CD4-positive, alpha-beta memory T cell (primary cell): ENCODE measurements at regions not wholly inside any gene's neighbourhood (a gene's known extent, or its start where the extent isn't known, plus 50 kb on each side); places are given as distances from the start of the nearest gene placed in this dataset.

ENCODE experiments used
- CTCF ChIA-PET: fragments of 350-600 bp; sonication (Branson Sonifier 250); formaldehyde crosslinking; loops from one replicate; lab custom pipeline; 2021; ENCODE audit warnings: inconsistent platforms; ENCODE audit not compliant: partially characterized antibody; lab: Charles Lee
- POLR2A ChIA-PET: fragments of 350-600 bp; sonication (Branson Sonifier 250); formaldehyde crosslinking; loops from one replicate; lab custom pipeline; 2021; ENCODE audit not compliant: partially characterized antibody; lab: Charles Lee
- DNase-seq, 5 donors: peaks; one replicate each; pipeline versions ENCODE4 v3.0.0 to v3.0.0-alpha.2; 2020 to 2022; ENCODE audit warnings: mixed read lengths in 1 of 5
- H3K27ac ChIP-seq: one replicate; pipeline ENCODE4 v1.7.0; 2013; ENCODE audit warnings: low read depth, low read length
- H3K27me3 ChIP-seq: 2 replicates; pipeline ENCODE4 v1.7.0; 2013; ENCODE audit warnings: mild to moderate bottlenecking, low read length, moderate library complexity; ENCODE audit not compliant: insufficient read depth
- H3K36me3 ChIP-seq: 2 replicates; pipeline ENCODE4 v1.7.0; 2013; ENCODE audit warnings: mild to moderate bottlenecking, low read length, moderate library complexity; ENCODE audit not compliant: insufficient read depth
- H3K4me1 ChIP-seq: 2 replicates; pipeline ENCODE4 v1.7.0; 2013; ENCODE audit warnings: mild to moderate bottlenecking, low read length, moderate library complexity; ENCODE audit not compliant: insufficient read depth
- H3K4me3 ChIP-seq, 2 donors: one replicate each; pipeline ENCODE4 v1.7.0; 2013; ENCODE audit warnings: low read length in 2 of 2, mild to moderate bottlenecking in 1 of 2
- H3K9me3 ChIP-seq, 2 donors: one replicate each; pipeline ENCODE4 v1.7.0; 2013; ENCODE audit warnings: low read length in 2 of 2, control low read depth in 1 of 2; ENCODE audit not compliant: control insufficient read depth in 1 of 2
- H3K27ac Mint-ChIP-seq, 7 donors: one replicate each; pipeline ENCODE4 v1.8.0; 2020 to 2021; ENCODE audit warnings: mixed read lengths in 7 of 7, mild to moderate bottlenecking in 6 of 7, inconsistent platforms in 3 of 7, moderate library complexity in 3 of 7
- H3K27me3 Mint-ChIP-seq, 2 donors: one replicate each; pipeline ENCODE4 v1.8.0; 2020 to 2021; ENCODE audit warnings: mixed read lengths in 2 of 2
- H3K36me3 Mint-ChIP-seq, 2 donors: one replicate each; pipeline ENCODE4 v1.8.0; 2020 to 2021; ENCODE audit warnings: mixed read lengths in 2 of 2, inconsistent platforms in 1 of 2, mild to moderate bottlenecking in 1 of 2
- H3K4me1 Mint-ChIP-seq, 4 donors: one replicate each; pipeline ENCODE4 v1.8.0; 2020 to 2021; ENCODE audit warnings: mixed read lengths in 4 of 4, mild to moderate bottlenecking in 1 of 4
- H3K4me3 Mint-ChIP-seq, 8 donors: one replicate each; pipeline ENCODE4 v1.8.0; 2020 to 2021; ENCODE audit warnings: mixed read lengths in 8 of 8, mild to moderate bottlenecking in 7 of 8, moderate library complexity in 6 of 8, inconsistent platforms in 3 of 8
- H3K9me3 Mint-ChIP-seq, 8 donors: one replicate each; pipeline ENCODE4 v1.8.0; 2020 to 2021; ENCODE audit warnings: mixed read lengths in 8 of 8, mild to moderate bottlenecking in 5 of 8, inconsistent platforms in 3 of 8, moderate library complexity in 1 of 8
- intact Hi-C: fragments of 100-400 bp; cut with micrococcal nuclease; formaldehyde crosslinking; loops from one replicate; pipeline ENCODE4 v1.15.1; 2023

DNA sequence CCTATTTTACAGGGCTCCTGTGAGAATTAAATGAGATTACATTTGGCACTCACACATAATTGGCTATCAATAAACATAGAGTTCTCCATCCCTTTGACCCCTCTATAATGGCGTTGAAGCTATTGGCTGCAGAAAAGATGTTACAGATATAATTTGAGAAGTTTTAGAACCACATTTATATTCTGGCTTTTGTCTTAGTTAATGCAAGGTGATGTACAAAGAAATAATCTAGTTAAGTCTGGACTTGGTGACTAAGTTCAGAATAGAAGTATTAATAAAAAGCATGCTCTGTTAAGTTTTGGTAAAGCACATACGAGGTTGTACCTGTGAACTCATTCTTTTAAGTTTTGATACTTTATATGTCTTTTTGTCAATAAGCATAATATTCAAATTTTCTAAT lies 187.1 kb upstream of the HMGA2 start:
- ChIA-PET CTCF (no interaction called here), POLR2A (no interaction called here)
- Mint-ChIP-seq H3K36me3 (no peaks in the 10 kb centered on the region), H3K27me3 (peaks cover 0 to 2% of the 10 kb centered on the region in 2 donors), H3K27ac (no peak overlapping the region), H3K9me3 (peaks cover 0 to 4% (median 0%) of the 10 kb centered on the region in 8 donors), H3K4me3 (no peak overlapping the region), H3K4me1 (no peaks in the 10 kb centered on the region)
- no peak for DNase-seq
- intact Hi-C loops: no loop called here
- Histone ChIP-seq H3K4me3 (no peak overlapping the region), H3K36me3 (no peaks in the 10 kb centered on the region), H3K4me1 (no peaks in the 10 kb centered on the region), H3K9me3 (no peaks in the 10 kb centered on the region), H3K27ac (no peak overlapping the region), H3K27me3 (no peaks in the 10 kb centered on the region)

DNA sequence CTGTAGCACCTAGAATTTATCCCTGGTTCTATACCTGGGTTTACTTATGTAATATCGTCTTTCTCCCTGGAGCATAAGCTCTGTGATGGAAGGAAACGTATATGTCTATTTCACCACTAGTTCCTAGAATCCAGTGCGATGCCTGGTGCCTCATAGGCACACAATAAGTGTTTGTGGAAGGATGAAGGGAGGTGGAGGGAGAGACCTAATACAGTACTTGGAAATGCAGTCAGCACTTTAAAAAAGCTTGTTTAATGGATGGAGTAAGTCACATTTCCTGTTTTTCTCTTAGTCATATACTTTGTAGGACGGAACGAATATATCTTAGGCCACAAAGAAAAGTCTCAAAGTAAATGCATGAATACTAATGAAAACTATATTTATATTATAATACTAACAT lies 186.5 kb upstream of the HMGA2 start:
- Mint-ChIP-seq H3K4me1 (no peaks in the 10 kb centered on the region), H3K4me3 (no peak overlapping the region), H3K27ac (no peak overlapping the region), H3K9me3 (peaks cover 0 to 3% (median 0%) of the 10 kb centered on the region in 8 donors), H3K36me3 (no peaks in the 10 kb centered on the region), H3K27me3 (peaks cover 0 to 4% of the 10 kb centered on the region in 2 donors)
- Histone ChIP-seq H3K27me3 (no peaks in the 10 kb centered on the region), H3K36me3 (no peaks in the 10 kb centered on the region), H3K9me3 (no peaks in the 10 kb centered on the region), H3K4me1 (no peaks in the 10 kb centered on the region), H3K27ac (no peak overlapping the region), H3K4me3 (no peak overlapping the region)
- intact Hi-C loops: no loop called here
- no peak for DNase-seq
- ChIA-PET POLR2A (no interaction called here), CTCF (no interaction called here)

DNA sequence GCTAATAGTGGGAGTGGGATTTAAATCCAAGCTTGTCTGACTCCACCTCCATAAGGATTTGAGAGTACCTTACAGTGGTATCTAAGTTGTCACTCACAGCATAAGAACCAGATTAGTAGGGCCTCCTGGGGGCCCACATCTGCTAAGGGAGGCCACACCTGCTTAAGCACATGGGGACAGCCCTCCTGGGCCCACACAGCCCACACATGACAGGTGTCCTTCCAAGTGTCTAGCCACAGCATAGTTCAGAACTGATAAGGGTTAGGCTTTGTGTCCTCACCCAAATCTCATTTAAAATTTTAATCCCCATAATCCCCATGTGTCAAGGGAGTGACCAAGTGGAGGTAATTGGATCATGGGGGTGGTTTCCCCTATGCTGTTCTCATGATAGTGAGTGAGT lies 186.0 kb upstream of the HMGA2 start:
- H3K4me1 Mint-ChIP-seq: no peaks in the 10 kb centered on the region
- H3K27ac ChIP-seq: no peak overlapping the region
- H3K27me3 ChIP-seq: no peaks in the 10 kb centered on the region
- no peak overlapping the region for H3K4me3 ChIP-seq
- H3K9me3 ChIP-seq: no peaks in the 10 kb centered on the region
- POLR2A ChIA-PET: no interaction called here
- H3K27ac Mint-ChIP-seq: no peak overlapping the region
- CTCF ChIA-PET: no interaction called here
- no peaks in the 10 kb centered on the region for H3K36me3 ChIP-seq
- DNase-seq: no peak
- peaks cover 0 to 4% of the 10 kb centered on the region in 2 donors for H3K27me3 Mint-ChIP-seq
- intact Hi-C loops: no loop called here
- H3K36me3 Mint-ChIP-seq: no peaks in the 10 kb centered on the region
- H3K4me1 ChIP-seq: no peaks in the 10 kb centered on the region
- H3K4me3 Mint-ChIP-seq: no peak overlapping the region
- peaks cover 0 to 4% (median 0%) of the 10 kb centered on the region in 8 donors for H3K9me3 Mint-ChIP-seq

DNA sequence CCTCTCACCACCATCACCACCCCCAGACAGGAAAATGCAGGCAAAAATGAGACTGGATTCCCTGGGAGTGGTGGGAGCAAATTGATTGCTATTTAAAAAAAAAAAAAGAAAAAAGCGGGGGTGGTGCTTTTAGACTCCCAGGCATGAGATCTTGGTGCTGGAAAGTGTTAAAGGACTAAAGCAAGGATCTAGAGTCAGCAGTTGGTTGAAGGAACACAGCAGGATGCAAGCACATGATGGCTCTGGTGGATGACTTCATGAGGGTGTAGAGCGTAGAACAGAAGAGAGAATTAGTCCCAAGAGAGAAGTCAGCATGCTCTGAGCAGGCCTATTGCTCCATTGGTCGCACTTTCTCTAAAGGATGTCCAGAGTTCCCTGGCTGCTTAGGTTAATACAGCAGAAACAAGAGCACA lies 183.8 kb upstream of the HMGA2 start:
- Mint-ChIP-seq H3K27ac (no peak overlapping the region), H3K4me3 (no peak overlapping the region), H3K27me3 (peaks cover 0 to 4% of the 10 kb centered on the region in 2 donors), H3K4me1 (no peaks in the 10 kb centered on the region), H3K9me3 (peaks cover 0 to 4% (median 0%) of the 10 kb centered on the region in 8 donors), H3K36me3 (no peaks in the 10 kb centered on the region)
- POLR2A ChIA-PET: no interaction called here
- Histone ChIP-seq H3K9me3 (no peaks in the 10 kb centered on the region), H3K36me3 (no peaks in the 10 kb centered on the region), H3K27me3 (no peaks in the 10 kb centered on the region), H3K4me3 (no peak overlapping the region), H3K27ac (no peak overlapping the region), H3K4me1 (no peaks in the 10 kb centered on the region)
- intact Hi-C loops: no loop called here
- CTCF ChIA-PET: no interaction called here
- DNase-seq: no peak

DNA sequence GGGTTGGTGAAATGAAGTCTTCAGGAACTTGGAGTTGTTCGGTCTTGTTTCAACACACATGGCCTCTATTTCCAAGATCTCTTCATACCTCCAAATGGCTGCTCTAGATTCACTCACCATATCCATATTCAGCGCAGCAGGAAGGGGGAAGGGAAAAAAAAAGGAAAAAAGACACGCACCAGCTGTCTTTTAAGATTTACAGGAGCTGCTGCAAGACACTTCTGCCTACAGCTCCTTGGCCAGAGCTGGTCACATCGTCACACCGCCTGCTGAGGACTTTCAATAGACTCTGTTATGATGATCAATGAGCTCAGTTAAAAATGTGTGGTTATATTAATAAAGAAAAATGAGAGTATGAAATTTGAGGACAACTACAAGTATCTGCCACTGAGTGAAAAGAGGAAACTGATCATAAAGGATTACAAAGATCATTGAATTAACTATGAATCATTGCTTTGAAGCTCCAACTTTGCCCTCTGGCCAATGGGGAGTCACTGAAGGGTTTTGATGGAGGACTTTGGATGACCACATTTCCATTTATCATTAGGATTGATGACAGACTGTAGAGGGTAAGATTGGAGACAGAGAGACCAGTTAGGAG lies 182.1 kb upstream of the HMGA2 start:
- H3K27me3 ChIP-seq: no peaks in the 10 kb centered on the region
- Mint-ChIP-seq H3K27me3 (peaks cover 0 to 4% of the 10 kb centered on the region in 2 donors), H3K4me1 (no peaks in the 10 kb centered on the region), H3K36me3 (no peaks in the 10 kb centered on the region), H3K27ac (no peak overlapping the region), H3K4me3 (no peak overlapping the region), H3K9me3 (peaks cover 0 to 5% (median 0%) of the 10 kb centered on the region in 8 donors)
- intact Hi-C loops: no loop called here
- CTCF ChIA-PET: no interaction called here
- H3K4me3 ChIP-seq: no peak overlapping the region
- POLR2A ChIA-PET: no interaction called here
- no peaks in the 10 kb centered on the region for H3K36me3 ChIP-seq
- H3K9me3 ChIP-seq: no peaks in the 10 kb centered on the region
- no peaks in the 10 kb centered on the region for H3K4me1 ChIP-seq
- H3K27ac ChIP-seq: no peak overlapping the region
- no peak for DNase-seq

DNA sequence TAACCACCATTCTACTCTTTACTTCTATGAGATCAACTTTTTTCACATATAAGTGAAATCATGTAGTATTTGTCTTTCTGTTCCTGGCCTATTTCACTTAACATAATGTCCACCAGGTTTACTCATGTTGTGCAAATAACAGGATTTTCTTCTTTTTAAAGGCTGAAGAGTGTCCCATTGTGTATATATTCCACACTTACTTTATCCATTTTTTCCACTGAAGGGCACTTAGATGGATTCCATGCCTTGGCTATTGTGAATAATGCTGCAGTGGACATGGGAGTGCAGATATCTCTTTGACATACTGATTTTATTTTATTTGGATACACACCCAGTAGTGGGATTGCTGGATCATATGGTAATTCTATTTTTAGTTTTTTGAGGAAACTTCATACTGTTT lies 181.1 kb upstream of the HMGA2 start:
- peaks cover 0 to 4% of the 10 kb centered on the region in 2 donors for H3K27me3 Mint-ChIP-seq
- no peak overlapping the region for H3K27ac Mint-ChIP-seq

DNA sequence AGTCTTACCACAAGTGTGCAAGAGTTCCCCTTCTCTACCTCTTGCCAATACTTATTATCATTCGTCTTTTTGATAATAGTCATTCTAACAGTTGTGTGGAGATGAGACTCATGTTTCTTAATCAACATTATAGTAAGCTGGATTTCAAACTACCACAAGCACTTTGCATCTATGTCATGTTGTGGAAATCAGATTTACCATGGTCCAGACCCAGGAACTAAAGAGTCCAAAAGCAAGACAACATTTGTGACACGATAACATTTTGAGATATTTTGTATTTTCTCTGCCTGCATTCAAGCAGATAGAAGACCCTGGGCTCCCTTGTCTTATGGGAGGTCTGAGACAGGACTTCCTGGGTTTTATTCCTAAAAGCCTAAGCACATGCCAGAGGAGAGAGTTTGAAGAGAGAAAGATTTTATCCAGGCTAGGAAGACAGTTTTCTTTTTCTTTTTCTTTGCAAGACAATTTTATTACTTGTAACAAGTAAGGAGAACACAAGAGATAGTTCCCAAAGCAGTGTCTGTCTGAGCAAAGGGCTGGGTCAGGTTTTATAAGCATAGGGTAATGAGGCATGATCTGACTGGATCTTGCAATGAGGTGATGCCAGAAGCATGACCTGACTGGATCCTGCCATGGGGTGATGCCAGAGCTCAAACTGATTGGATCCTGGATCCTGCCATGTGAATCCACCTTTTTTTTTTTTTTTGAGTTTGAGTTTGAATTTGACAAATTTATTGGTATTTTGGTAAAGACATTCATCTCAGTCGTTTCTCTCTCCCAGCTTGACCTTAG lies 180.5 kb upstream of the HMGA2 start:
- H3K4me1 Mint-ChIP-seq: no peaks in the 10 kb centered on the region
- Histone ChIP-seq H3K9me3 (no peaks in the 10 kb centered on the region), H3K36me3 (no peaks in the 10 kb centered on the region), H3K27me3 (no peaks in the 10 kb centered on the region), H3K4me1 (no peaks in the 10 kb centered on the region), H3K4me3 (no peak overlapping the region), H3K27ac (no peak overlapping the region)
- peaks cover 0 to 7% (median 0%) of the 10 kb centered on the region in 8 donors for H3K9me3 Mint-ChIP-seq
- ChIA-PET POLR2A (no interaction called here), CTCF (no interaction called here)
- no peaks in the 10 kb centered on the region for H3K36me3 Mint-ChIP-seq
- no peak for DNase-seq
- intact Hi-C loops: no loop called here
- H3K27ac Mint-ChIP-seq: no peak overlapping the region
- H3K4me3 Mint-ChIP-seq: no peak overlapping the region
- H3K27me3 Mint-ChIP-seq: peaks cover 0 to 4% of the 10 kb centered on the region in 2 donors

More for the DNA sequence above, 181.1 kb upstream of the HMGA2 start:
- H3K9me3 Mint-ChIP-seq: peaks cover 0 to 7% (median 0%) of the 10 kb centered on the region in 8 donors
- no peaks in the 10 kb centered on the region for H3K4me1 Mint-ChIP-seq
- ChIA-PET CTCF (no interaction called here), POLR2A (no interaction called here)
- H3K36me3 Mint-ChIP-seq: no peaks in the 10 kb centered on the region
- Histone ChIP-seq H3K27ac (no peak overlapping the region), H3K36me3 (no peaks in the 10 kb centered on the region), H3K27me3 (no peaks in the 10 kb centered on the region), H3K4me3 (no peak overlapping the region), H3K9me3 (no peaks in the 10 kb centered on the region), H3K4me1 (no peaks in the 10 kb centered on the region)
- no peak overlapping the region for H3K4me3 Mint-ChIP-seq
- DNase-seq: no peak
- intact Hi-C loops: no loop called here
